IPS DF 6.9 (cell line): ENCODE measurements at regions not wholly inside any gene's neighbourhood (a gene's known extent, or its start where the extent isn't known, plus 50 kb on each side); places are given as distances from the start of the nearest gene placed in this dataset.
"Not testable (repeated sequence)": the region's sequence is repeated elsewhere in the genome, so short reads cannot be mapped to it uniquely, and the experiment has no call there.

Source experiments
- DNase-seq: peaks from one replicate; pipeline ENCODE4 v3.0.0-alpha.2; 2013; ENCODE audit warnings: low read depth, low spot score
- H3K27ac ChIP-seq: one replicate; pipeline ENCODE4 v1.5.1; 2013; ENCODE audit warnings: low read length, control low read depth
- H3K27me3 ChIP-seq: 2 replicates; pipeline ENCODE4 v1.6.1; 2013; ENCODE audit warnings: mild to moderate bottlenecking, low read length; ENCODE audit not compliant: control insufficient read depth, insufficient read depth
- H3K36me3 ChIP-seq: 2 replicates; pipeline ENCODE4 v1.6.1; 2013; ENCODE audit warnings: low read length; ENCODE audit not compliant: control insufficient read depth, insufficient read depth
- H3K4me1 ChIP-seq: 2 replicates; pipeline ENCODE4 v1.6.1; 2013; ENCODE audit warnings: low read length; ENCODE audit not compliant: control insufficient read depth, insufficient read depth
- H3K4me3 ChIP-seq: 2 replicates; pipeline ENCODE4 v1.5.1; 2013; ENCODE audit warnings: mild to moderate bottlenecking, low read length
- H3K9me3 ChIP-seq: 2 replicates; pipeline ENCODE4 v1.6.1; 2013; ENCODE audit warnings: low read length, inconsistent platforms; ENCODE audit not compliant: control insufficient read depth, insufficient read depth
- WGBS: extraction: QIAGEN DNeasy Blood & Tissue Kit; methylation state at CpG from one replicate; pipeline ENCODE4 v1.1.7; 2013; ENCODE audit warnings: mixed read lengths, missing lambda C conversion rate; ENCODE audit not compliant: insufficient read length, insufficient coverage; 5-methylcytosine and 5-hydroxymethylcytosine counted together

DNA sequence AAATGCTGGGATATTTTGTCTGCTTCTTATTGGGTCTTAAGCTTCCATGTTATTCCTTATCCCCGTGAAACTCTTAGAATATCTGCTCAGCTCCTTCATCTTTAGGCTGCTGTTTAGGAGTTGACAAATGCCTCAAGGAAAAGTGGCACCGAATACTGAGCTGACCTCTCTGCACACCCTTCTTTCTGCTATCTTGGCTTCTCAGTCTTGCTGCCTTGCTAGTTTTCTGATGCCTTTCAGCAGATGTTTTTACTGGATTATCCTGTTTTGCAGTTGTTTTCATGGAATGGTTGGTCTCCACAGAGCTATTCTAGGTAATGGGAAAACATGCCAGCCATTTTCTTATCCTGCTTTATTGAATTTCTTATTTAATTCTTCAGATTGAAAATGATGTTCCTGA, 86.3 kb downstream of the GYPE start:
- Histone ChIP-seq H3K36me3 (no peaks in the 10 kb centered on the region), H3K4me1 (no peaks in the 10 kb centered on the region), H3K4me3 (no peak overlapping the region), H3K27ac (no peak overlapping the region), H3K9me3 (no peaks in the 10 kb centered on the region), H3K27me3 (no peaks in the 10 kb centered on the region)
- DNase-seq = no peak
- WGBS = no CpG with 5 or more reads among the region's 2 CpGs

DNA sequence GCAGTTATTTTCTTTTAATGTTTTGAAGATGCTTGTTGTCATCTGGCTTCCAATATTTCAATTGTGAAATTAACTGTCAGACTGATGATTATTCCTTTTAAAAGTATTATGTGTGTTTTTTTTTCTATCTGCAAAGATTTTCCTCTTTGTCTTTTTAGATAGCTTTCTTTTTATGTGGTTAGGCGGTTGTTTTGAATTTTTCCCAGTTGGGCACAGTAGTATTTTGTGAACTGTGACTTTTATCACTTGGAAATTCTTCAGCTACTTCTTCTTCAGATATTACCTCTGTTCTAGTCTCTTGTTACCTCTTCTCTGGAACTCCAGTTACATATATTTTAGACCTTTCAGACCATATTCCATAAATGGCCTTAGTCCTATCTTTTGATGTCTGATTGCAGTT, 87.5 kb downstream of the GYPE start:
- not testable (repeated sequence) for DNase-seq, H3K4me3 ChIP-seq, H3K27ac ChIP-seq, H3K4me1 ChIP-seq, H3K27me3 ChIP-seq, H3K36me3 ChIP-seq, H3K9me3 ChIP-seq
- WGBS = no CpG with 5 or more reads among the region's 1 CpG

DNA sequence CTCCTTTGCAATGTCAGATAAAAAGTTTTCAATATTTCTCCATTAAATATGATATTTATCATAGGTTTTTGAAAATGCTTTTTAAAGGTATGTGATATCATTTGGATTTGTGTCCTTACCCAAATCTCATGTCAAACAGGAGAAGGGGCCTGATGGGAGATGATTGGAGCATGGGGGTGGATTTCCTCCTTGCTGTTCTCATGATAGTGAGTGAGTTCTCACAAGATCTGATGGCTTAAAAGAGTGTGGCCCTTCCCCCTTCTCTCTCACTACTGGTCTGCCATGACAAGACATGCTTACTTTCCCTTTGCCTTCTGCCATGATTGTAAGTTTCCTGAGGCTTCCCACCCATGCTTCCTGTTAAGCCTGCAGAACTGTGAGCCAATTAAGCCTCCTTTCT, 90.0 kb downstream of the GYPE start:
- not testable (repeated sequence) for H3K4me3 ChIP-seq, H3K9me3 ChIP-seq, H3K36me3 ChIP-seq, DNase-seq, H3K27me3 ChIP-seq, H3K4me1 ChIP-seq, H3K27ac ChIP-seq

DNA sequence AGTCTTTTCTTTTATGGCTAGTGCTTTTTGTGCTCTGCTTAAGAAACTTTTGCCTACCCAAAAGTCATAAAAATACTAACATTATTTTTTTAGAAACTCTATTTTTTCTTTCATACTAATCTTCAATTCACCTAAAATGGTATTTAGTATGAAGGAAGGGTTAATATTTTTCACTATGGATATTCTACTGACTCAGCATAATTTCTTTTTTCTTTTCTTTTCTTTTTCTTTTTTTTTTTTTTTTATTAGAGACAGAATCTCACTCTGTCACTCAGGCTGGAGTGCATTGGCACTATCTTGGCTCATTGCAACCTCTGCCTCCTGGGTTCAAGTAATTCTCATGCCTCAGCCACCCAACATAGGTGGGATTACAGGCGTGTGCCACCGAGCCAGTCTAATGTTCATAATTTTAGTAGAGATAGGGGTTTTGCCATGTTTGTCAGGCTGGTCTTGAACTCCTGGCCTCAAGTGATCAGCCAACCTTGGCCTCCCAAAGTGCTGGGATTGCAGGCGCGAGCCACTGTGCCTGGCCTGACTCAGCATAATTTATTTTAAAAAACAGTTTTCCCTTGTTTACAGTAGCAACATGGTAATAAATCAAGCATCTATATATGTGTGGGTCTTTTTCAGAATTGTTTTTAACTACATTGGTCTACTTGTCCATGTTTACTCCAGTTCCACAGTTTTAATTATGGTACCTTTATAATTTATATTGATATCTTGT, 91.8 kb downstream of the GYPE start:
- not testable (repeated sequence) for H3K36me3 ChIP-seq, H3K27me3 ChIP-seq, H3K4me3 ChIP-seq, H3K4me1 ChIP-seq, DNase-seq, H3K9me3 ChIP-seq, H3K27ac ChIP-seq
- no CpG with 5 or more reads among the region's 4 CpGs for WGBS

DNA sequence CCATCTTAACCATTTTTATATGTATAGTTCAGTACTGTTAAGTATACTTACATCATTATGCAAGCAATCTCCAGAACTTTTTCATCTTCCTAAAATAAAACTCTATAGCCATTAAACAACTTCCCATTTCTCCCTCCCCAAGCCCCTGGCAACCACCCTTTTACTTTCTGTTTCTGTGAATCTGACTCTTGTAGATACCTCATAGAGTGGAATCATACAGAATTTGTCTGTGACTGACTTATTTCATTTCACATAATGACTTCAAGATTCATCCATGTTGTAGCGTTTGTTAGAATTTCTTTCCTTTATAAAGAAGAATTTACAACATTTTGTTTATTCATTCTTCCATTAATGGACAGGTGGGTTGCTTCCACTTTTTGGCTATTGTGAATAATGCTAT, 91.2 kb upstream of the FREM3 start:
- DNase-seq = not testable (repeated sequence)

DNA sequence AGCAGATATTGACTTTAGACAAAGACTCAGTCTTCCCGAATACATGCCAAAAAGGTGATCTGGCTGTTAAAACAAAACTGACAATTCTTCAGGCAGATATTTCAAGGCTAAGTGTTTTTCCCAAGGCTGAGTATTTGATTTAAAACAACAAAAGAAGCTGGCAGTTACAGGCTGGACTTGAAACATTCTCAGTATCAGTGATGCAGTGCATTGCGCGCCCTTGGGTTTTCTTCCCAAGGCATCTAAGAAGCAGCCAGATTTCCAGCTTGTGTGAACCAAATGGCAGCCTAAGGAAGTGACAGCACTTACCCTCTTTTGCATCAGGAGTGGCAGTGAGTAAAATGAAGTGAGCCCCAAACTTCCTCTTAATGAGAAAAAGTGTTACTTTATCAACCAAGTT, 90.0 kb upstream of the FREM3 start:
- H3K27me3 ChIP-seq, H3K27ac ChIP-seq, H3K4me3 ChIP-seq, H3K4me1 ChIP-seq, DNase-seq, H3K9me3 ChIP-seq, H3K36me3 ChIP-seq: not testable (repeated sequence)
- no CpG with 5 or more reads among the region's 3 CpGs for WGBS

More for the DNA sequence above, 91.2 kb upstream of the FREM3 start:
- no CpG with 5 or more reads among the region's 1 CpG for WGBS
- not testable (repeated sequence) for H3K27me3 ChIP-seq, H3K4me1 ChIP-seq, H3K36me3 ChIP-seq, H3K9me3 ChIP-seq, H3K27ac ChIP-seq, H3K4me3 ChIP-seq

DNA sequence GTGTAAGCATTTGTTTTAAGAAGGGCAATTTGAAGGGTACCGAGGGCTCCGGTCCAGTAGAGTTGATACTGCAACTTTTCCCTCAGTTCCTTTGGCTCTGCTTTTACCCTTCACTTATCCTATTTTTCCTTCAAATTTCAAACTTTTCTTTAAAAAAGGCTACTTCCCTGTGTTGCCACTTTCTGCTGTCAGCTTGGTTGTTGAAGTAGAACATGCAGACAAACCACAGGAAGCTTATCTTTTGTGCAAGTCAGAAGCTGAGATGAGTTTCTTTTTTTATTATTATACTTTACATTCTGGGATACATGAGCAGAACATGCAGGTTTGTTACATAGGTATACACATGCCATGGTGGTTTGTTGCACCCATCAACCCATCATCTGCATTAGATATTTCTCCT, 89.1 kb upstream of the FREM3 start:
- not testable (repeated sequence) for H3K36me3 ChIP-seq, H3K27me3 ChIP-seq, DNase-seq, H3K27ac ChIP-seq, H3K9me3 ChIP-seq, H3K4me3 ChIP-seq, H3K4me1 ChIP-seq
- no CpG with 5 or more reads among the region's 2 CpGs for WGBS

DNA sequence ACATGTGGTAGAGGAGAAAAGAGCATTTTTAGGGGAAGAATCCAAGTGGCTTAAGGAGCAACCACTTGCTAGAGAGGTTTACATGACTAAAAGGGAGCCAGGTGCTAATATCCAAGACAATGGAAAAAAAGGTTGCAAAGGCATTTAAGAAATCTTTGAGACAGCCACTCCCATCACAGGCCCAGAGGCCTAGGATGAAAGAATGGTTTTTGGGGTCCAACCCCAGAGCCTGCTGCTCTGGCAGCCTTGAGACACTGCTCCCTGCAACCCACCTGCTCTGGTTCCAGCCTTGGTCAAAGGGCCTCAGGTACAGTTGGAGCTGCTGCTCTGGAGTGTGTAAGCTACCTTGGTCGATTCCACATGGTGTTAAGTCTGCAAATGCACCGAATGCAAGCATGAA, 84.1 kb upstream of the FREM3 start:
- no peaks in the 10 kb centered on the region for H3K36me3 ChIP-seq
- H3K9me3 ChIP-seq = peaks cover 3% of the 10 kb centered on the region
- no peak overlapping the region for H3K4me3 ChIP-seq
- DNase-seq = no peak
- no peak overlapping the region for H3K27ac ChIP-seq
- H3K4me1 ChIP-seq = no peaks in the 10 kb centered on the region
- H3K27me3 ChIP-seq = no peaks in the 10 kb centered on the region
- WGBS = no CpG with 5 or more reads among the region's 2 CpGs

DNA sequence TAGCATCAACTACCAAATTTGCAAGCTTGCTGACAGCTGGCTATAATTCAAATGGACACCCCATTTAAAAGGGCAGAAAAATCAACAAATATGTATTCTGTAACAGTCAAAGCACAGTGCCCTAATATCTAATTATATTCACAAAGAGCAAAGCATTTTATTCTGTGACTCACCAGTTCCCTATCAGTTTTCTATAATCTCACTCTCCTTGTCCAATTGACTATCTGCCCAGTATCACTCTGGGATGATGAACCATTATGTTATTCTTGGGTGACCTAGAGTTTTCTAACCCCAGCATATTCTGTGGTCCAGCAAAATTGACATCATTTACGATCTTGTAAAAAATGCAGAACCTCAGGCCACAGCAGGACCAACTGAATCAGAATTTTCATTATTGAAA, 82.0 kb upstream of the FREM3 start:
- DNase-seq = no peak
- Histone ChIP-seq H3K27ac (no peak overlapping the region), H3K4me3 (no peak overlapping the region), H3K4me1 (no peaks in the 10 kb centered on the region), H3K9me3 (peaks cover 3% of the 10 kb centered on the region), H3K27me3 (no peaks in the 10 kb centered on the region), H3K36me3 (no peaks in the 10 kb centered on the region)
- WGBS = no CpG with 5 or more reads among the region's 1 CpG

DNA sequence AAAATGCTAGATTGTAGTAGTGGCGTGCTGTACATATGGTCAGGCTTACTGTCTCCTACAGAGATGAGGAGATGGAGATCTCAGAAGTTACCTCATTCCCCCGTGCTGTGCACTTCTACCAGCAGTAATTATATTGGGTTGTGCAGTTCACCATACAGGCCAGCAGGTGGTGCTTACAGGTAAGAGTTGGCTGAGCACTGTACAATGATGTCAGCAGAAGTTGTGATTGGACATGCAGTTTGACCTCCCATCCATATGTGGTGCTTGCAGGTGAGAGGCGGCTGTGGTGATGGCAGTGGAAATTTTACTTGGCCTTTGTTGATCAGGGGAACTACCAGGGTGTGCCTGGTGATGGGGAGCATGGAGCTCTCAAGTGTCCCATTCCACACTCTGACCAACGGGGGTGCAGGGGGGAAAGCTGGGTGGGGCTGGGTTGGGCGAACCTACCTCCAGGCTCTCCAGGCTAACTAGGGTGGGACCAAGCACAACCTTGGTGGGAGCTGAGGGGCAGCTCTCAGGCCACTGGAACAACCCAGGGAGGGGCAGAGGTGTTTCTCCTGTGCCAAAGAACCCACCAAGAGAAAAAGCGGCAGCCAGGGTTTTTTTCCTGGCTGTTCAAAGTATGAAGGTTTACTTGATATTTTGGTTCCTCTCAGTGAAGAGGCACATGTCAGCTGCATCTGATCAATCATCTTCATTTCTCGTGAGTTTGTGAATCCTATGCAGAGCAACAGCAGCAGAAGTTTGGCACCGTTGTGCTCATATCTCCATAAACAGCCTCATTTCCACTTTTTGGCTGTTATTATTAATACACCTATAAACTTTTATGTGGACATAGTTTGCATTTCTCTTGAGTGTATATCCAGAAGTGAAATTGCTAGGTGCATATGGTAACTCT, 73.8 kb upstream of the FREM3 start:
- H3K9me3 ChIP-seq = no peaks in the 10 kb centered on the region
- peak; percentile 47 for DNase-seq
- H3K27me3 ChIP-seq = no peaks in the 10 kb centered on the region
- H3K4me1 ChIP-seq = no peaks in the 10 kb centered on the region
- H3K4me3 ChIP-seq = no peak overlapping the region
- no peak overlapping the region for H3K27ac ChIP-seq
- no peaks in the 10 kb centered on the region for H3K36me3 ChIP-seq
- no CpG with 5 or more reads among the region's 8 CpGs for WGBS

DNA sequence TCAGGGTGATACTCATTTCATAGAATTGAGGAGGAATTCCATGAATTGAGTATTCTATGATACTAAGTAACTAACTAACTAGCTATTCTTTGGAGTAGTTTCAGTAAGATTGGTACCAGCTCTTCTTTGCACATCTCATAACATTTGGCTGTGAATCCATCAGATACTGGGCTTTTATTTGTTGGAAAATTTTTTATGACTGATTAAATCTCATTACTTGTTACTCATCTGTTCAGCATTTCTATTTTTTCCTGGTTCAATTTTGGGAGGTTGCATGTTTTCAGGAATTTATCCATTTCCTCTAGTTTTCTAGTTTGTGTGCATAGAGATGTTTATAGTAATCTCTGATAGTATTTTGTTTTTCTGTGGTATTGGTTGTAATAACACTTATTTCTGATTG, 70.8 kb upstream of the FREM3 start:
- no peaks in the 10 kb centered on the region for H3K9me3 ChIP-seq
- no peak overlapping the region for H3K27ac ChIP-seq
- H3K4me1 ChIP-seq = no peaks in the 10 kb centered on the region
- no peaks in the 10 kb centered on the region for H3K36me3 ChIP-seq
- no peak overlapping the region for H3K4me3 ChIP-seq
- no peak for DNase-seq
- no peaks in the 10 kb centered on the region for H3K27me3 ChIP-seq
